H9 (cell line): ENCODE measurements at regions not wholly inside any gene's neighbourhood (a gene's known extent, or its start where the extent isn't known, plus 50 kb on each side); places are given as distances from the start of the nearest gene placed in this dataset.

Source experiments
- DNase-seq: peaks from one replicate; pipeline ENCODE4 v3.0.0-alpha.2; 2017
- H2AFZ ChIP-seq: one replicate; pipeline ENCODE4 v1.6.1; 2013; ENCODE audit warnings: mild to moderate bottlenecking, low read length, control low read depth, moderate library complexity
- H2AK5ac ChIP-seq: 2 replicates; pipeline ENCODE4 v1.6.1; 2013; ENCODE audit warnings: low read length, control low read depth, mixed read lengths; ENCODE audit not compliant: insufficient read length
- H2BK120ac ChIP-seq: one replicate; pipeline ENCODE4 v1.6.1; 2013; ENCODE audit warnings: low read depth, mild to moderate bottlenecking, low read length, control low read depth, inconsistent platforms; ENCODE audit not compliant: poor library complexity, severe bottlenecking
- H2BK12ac ChIP-seq: 2 replicates; pipeline ENCODE4 v1.6.1; 2013; ENCODE audit warnings: low read length, control low read depth, mixed read lengths, low read depth; ENCODE audit not compliant: insufficient read length
- H2BK15ac ChIP-seq: 2 replicates; pipeline ENCODE4 v1.6.1; 2013; ENCODE audit warnings: low read depth, low read length, control low read depth
- H2BK20ac ChIP-seq: one replicate; pipeline ENCODE4 v1.6.1; 2013; ENCODE audit warnings: low read depth, mild to moderate bottlenecking, low read length, control low read depth, inconsistent platforms; ENCODE audit not compliant: poor library complexity, severe bottlenecking
- H2BK5ac ChIP-seq: 2 replicates; pipeline ENCODE4 v1.6.1; 2013; ENCODE audit warnings: low read length, control low read depth, mixed read lengths; ENCODE audit not compliant: insufficient read length
- H3K14ac ChIP-seq: 2 replicates; pipeline ENCODE4 v1.6.1; 2013; ENCODE audit warnings: low read length, control low read depth; ENCODE audit not compliant: insufficient read depth
- H3K18ac ChIP-seq: 2 replicates; pipeline ENCODE4 v1.6.1; 2013; ENCODE audit warnings: low read depth, mild to moderate bottlenecking, mixed read lengths, low read length, control low read depth; ENCODE audit not compliant: insufficient read length
- H3K23ac ChIP-seq: 2 replicates; pipeline ENCODE4 v1.6.1; 2013; ENCODE audit warnings: low read length, control low read depth, mixed read lengths, low read depth; ENCODE audit not compliant: insufficient read length
- H3K23me2 ChIP-seq: 2 replicates; pipeline ENCODE4 v1.6.1; 2013; ENCODE audit warnings: low read depth, mild to moderate bottlenecking, mixed read lengths, low read length, control low read depth; ENCODE audit not compliant: insufficient read length, poor library complexity, severe bottlenecking
- H3K27ac ChIP-seq: 2 replicates; pipeline ENCODE4 v1.5.1; 2013; ENCODE audit warnings: low read length, control low read depth, mixed read lengths, low read depth; ENCODE audit not compliant: insufficient read length
- H3K27me3 ChIP-seq: 2 replicates; pipeline ENCODE4 v1.6.1; 2013; ENCODE audit warnings: low read length, control low read depth, inconsistent platforms; ENCODE audit not compliant: insufficient read depth
- H3K4ac ChIP-seq: 2 replicates; pipeline ENCODE4 v1.6.1; 2013; ENCODE audit warnings: low read depth, mild to moderate bottlenecking, control low read depth, inconsistent platforms, low read length, moderate library complexity
- H3K4me1 ChIP-seq: 2 replicates; pipeline ENCODE4 v1.6.1; 2013; ENCODE audit warnings: low read length, control low read depth, inconsistent platforms; ENCODE audit not compliant: insufficient read depth
- H3K4me2 ChIP-seq: 2 replicates; pipeline ENCODE4 v1.6.1; 2013; ENCODE audit warnings: low read length, control low read depth, mixed read lengths; ENCODE audit not compliant: insufficient read length, insufficient read depth
- H3K56ac ChIP-seq: 2 replicates; pipeline ENCODE4 v1.6.1; 2013; ENCODE audit warnings: low read depth, mild to moderate bottlenecking, mixed read lengths, low read length, control low read depth; ENCODE audit not compliant: insufficient read length
- H3K79me1 ChIP-seq: 2 replicates; pipeline ENCODE4 v1.6.1; 2013; ENCODE audit warnings: low read depth, mild to moderate bottlenecking, moderate library complexity, low read length, control low read depth, inconsistent platforms; ENCODE audit not compliant: insufficient read depth, poor library complexity, severe bottlenecking
- H3K79me2 ChIP-seq: 2 replicates; pipeline ENCODE4 v1.6.1; 2013; ENCODE audit warnings: low read length, control low read depth, inconsistent platforms; ENCODE audit not compliant: insufficient read depth
- H3K9ac ChIP-seq: 2 replicates; pipeline ENCODE4 v1.6.1; 2013; ENCODE audit warnings: low read length, control low read depth, mixed read lengths; ENCODE audit not compliant: insufficient read length; ENCODE audit errors: extremely low read depth
- H3K9me3 ChIP-seq: one replicate; pipeline ENCODE4 v1.6.1; 2013; ENCODE audit warnings: low read depth, low read length, inconsistent platforms; ENCODE audit not compliant: control insufficient read depth
- H3T11ph ChIP-seq: one replicate; pipeline ENCODE4 v1.6.1; 2013; ENCODE audit warnings: mild to moderate bottlenecking, low read length, control low read depth, inconsistent platforms
- H4K20me1 ChIP-seq: one replicate; pipeline ENCODE4 v1.6.1; 2013; ENCODE audit not compliant: control insufficient read depth, insufficient read length, insufficient read depth
- H4K5ac ChIP-seq: 2 replicates; pipeline ENCODE4 v1.6.1; 2013; ENCODE audit warnings: low read depth, mild to moderate bottlenecking, mixed read lengths, low read length, control low read depth; ENCODE audit not compliant: insufficient read length
- H4K8ac ChIP-seq: replicated peaks from 2 replicates; pipeline ENCODE4 v1.6.1; 2013; ENCODE audit warnings: low read length, control low read depth, mixed read lengths, low read depth; ENCODE audit not compliant: insufficient read length
- H4K91ac ChIP-seq: 2 replicates; pipeline ENCODE4 v1.6.1; 2013; ENCODE audit warnings: low read depth, mild to moderate bottlenecking, moderate library complexity, mixed read lengths, low read length, control low read depth; ENCODE audit not compliant: insufficient read length
- H3K27ac Mint-ChIP-seq, 3 experiments: 2 replicates in 2 of 3; 3 replicates in 1 of 3; pipeline ENCODE4 v1.8.0; 2020 to 2021; ENCODE audit warnings: mixed read lengths in 3 of 3, mild to moderate bottlenecking in 1 of 3, moderate library complexity in 1 of 3
- H3K27me3 Mint-ChIP-seq: 2 replicates; pipeline ENCODE4 v1.8.0; 2021; ENCODE audit warnings: low read depth, mild to moderate bottlenecking, moderate library complexity, mixed read lengths
- H3K36me3 Mint-ChIP-seq, 3 experiments: 2 replicates in 2 of 3; 3 replicates in 1 of 3; pipeline ENCODE4 v1.8.0; 2020 to 2021; ENCODE audit warnings: low read depth in 3 of 3, mixed read lengths in 3 of 3; ENCODE audit not compliant: insufficient read depth in 1 of 3
- H3K4me1 Mint-ChIP-seq, 2 experiments: 2 replicates each; pipeline ENCODE4 v1.8.0; 2020; ENCODE audit warnings: mixed read lengths in 2 of 2
- H3K4me3 Mint-ChIP-seq, 2 experiments: 2 replicates in 1 of 2; 3 replicates in 1 of 2; pipeline ENCODE4 v1.8.0; 2020 to 2021; ENCODE audit warnings: mild to moderate bottlenecking in 2 of 2, mixed read lengths in 2 of 2, moderate library complexity in 1 of 2
- H3K9me3 Mint-ChIP-seq, 2 experiments: 2 replicates in 1 of 2; 3 replicates in 1 of 2; pipeline ENCODE4 v1.8.0; 2020; ENCODE audit warnings: mild to moderate bottlenecking in 2 of 2, mixed read lengths in 2 of 2, moderate library complexity in 1 of 2
- CTCF ChIP-seq: fragments of 200-600 bp; sonication (generic); conservative IDR thresholded peaks from 3 replicates; pipeline ENCODE4 v1.8.0; 2021; ENCODE audit warnings: antibody characterized with exemption, mild to moderate bottlenecking
- WGBS: extraction: QIAGEN DNeasy Blood & Tissue Kit; methylation state at CpG from one replicate; pipeline ENCODE4 v1.1.7; 2013; ENCODE audit warnings: missing lambda C conversion rate, low lambda C conversion rate, mixed read lengths; ENCODE audit not compliant: insufficient read length; ENCODE audit errors: extremely low coverage; 5-methylcytosine and 5-hydroxymethylcytosine counted together

GRCh38 chr7:70890147-70890969, 241.6 kb upstream of the GALNT17 start:
- H3K79me1 ChIP-seq: no peaks in the 10 kb centered on the region
- Mint-ChIP-seq H3K4me1 (peaks cover 43 to 45% of the 10 kb centered on the region in 2 experiments), H3K27me3 (no peaks in the 10 kb centered on the region; the same call in none of the 2 replicates), H3K27ac (no peak overlapping the region), H3K4me3 (no peak overlapping the region), H3K9me3 (peaks cover 47 to 60% of the 10 kb centered on the region in 2 experiments), H3K36me3 (peaks cover 30 to 56% (median 32%) of the 10 kb centered on the region in 3 experiments)
- H3K56ac ChIP-seq: no peak overlapping the region
- H3K79me2 ChIP-seq: no peaks in the 10 kb centered on the region
- no peak overlapping the region for H4K5ac ChIP-seq
- no CpG with 5 or more reads among the region's 4 CpGs for WGBS
- no peak overlapping the region for H3K4ac ChIP-seq
- no peak overlapping the region for H4K8ac ChIP-seq
- H4K91ac ChIP-seq: no peak overlapping the region
- H2BK15ac ChIP-seq: no peak overlapping the region
- no peaks in the 10 kb centered on the region for H4K20me1 ChIP-seq
- H3K23ac ChIP-seq: no peak overlapping the region
- TF ChIP-seq CTCF: no peak
- H2BK12ac ChIP-seq: no peak overlapping the region
- H3K23me2 ChIP-seq: no peaks in the 10 kb centered on the region
- no peak overlapping the region for H3K4me2 ChIP-seq
- no peak overlapping the region for H2BK20ac ChIP-seq
- no peak overlapping the region for H3K14ac ChIP-seq
- H3K27ac ChIP-seq: no peak overlapping the region
- H2AFZ ChIP-seq: no peak overlapping the region
- H3K9ac ChIP-seq: no peak overlapping the region
- H3K27me3 ChIP-seq: no peaks in the 10 kb centered on the region
- H3K9me3 ChIP-seq: peaks cover 36% of the 10 kb centered on the region
- no peak overlapping the region for H2BK120ac ChIP-seq
- H3K18ac ChIP-seq: no peak overlapping the region
- H3T11ph ChIP-seq: no peak overlapping the region
- no peak for DNase-seq
- peaks cover 26% of the 10 kb centered on the region for H3K4me1 ChIP-seq
- H2BK5ac ChIP-seq: no peak overlapping the region
- no peak overlapping the region for H2AK5ac ChIP-seq
